Anterior cingulate cortex (tissue), 58 donors: ENCODE measurements at regions not wholly inside any gene's neighbourhood (a gene's known extent, or its start where the extent isn't known, plus 50 kb on each side); places are given as distances from the start of the nearest gene placed in this dataset.
"Not testable (repeated sequence)": the region's sequence is repeated elsewhere in the genome, so short reads cannot be mapped to it uniquely, and the experiment has no call there.

ENCODE experiments used
- DNase-seq, 58 donors: peaks; one replicate each; lab custom pipeline; 2025; lab: John Stamatoyannopoulos, UW

DNA sequence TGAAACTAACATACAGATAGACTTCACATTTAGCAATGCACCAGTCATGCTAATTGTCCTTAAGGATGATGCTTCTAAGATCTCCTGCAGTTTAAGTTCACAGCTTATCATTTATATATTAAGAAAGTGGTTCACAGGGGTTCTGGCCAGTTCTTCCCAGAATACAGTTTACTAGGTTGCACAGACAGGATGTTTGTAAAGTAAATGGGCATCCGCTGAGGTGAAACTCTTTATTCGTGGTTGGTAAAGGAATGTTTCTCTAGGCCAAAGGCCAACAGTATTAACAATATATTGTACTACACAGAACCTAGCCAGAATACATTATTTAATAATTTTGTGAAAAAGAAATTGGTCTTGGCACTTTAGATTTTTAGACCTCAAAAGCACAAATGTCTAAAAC lies 1427.3 kb downstream of the CDH8 start:
- DNase-seq: no peak

DNA sequence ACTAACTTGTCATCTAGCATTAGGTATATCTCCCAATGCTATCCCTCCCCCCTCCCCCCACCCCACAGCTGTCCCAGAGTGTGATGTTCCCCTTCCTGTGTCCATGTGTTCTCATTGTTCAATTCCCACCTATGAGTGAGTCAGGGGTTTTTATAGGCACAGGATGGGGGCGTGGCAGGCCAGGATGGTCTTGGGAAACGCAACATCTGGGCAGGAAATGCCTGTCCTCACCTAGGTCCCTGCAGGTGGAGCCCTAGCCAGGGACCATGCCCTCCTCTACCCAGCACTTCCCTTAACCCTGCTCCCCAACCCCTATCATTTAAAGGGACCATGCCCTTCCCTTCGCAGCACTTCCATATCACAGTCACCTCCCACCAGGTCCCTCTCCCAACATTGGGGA lies 1430.6 kb downstream of the CDH8 start:
- DNase-seq: not testable (repeated sequence)

DNA sequence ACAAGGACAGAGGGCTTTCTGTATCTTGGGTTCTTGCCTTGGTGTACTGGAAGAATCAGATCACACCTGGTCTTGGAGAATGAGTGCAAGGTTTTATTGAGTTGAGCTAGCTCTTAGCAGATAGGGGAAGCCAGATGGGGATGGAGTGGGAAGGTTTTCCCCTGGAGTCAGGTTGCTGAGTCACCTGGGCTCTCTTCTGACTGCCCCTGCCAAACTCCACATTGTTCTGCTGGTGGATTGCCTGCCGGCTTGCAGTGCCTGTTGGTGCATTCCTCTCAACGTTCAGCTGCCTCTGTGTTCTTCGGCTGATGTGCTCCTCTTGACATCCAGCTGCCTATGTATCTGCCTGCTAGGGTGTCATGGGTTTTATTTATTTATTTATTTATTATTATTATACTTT lies 1431.1 kb downstream of the CDH8 start:
- no peak for DNase-seq

DNA sequence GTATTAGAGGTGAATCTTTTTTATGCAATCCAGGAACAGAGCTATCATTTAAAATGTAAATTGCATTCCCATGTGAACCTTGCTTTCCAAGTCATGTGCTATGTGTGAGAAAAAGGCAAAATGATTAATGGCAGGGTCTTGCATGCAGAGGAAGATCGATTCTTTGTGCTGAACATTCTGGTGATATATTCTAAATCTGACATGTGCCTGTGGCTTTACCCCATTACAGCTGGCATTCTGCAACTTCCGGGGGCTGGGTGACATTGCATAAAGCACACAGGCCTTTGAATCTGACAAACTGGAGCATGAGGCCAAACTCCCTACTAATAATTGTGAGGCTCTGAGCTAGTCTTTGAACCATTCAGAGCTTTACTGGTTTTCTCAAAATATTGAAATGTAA lies 1449.7 kb downstream of the CDH8 start:
- no peak for DNase-seq

DNA sequence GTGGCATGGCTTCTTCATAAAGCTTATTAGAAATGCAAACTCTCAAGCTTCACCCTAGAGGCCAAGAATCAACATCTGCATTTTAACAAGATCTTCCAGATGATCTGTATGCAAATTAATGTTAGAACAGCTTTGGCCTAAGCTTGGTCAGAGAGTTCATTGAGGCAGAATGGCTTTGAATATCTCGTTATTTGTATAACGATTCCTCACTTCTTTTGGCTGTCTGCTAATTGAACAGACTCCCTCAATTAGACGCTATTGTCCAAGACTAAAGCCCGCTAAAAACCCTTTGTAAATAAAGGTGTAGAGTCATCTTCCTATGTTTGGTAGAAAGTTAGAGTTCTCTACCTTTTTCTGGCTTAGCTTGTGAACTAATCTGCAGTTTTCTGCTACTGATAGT lies 1453.7 kb downstream of the CDH8 start:
- no peak for DNase-seq

DNA sequence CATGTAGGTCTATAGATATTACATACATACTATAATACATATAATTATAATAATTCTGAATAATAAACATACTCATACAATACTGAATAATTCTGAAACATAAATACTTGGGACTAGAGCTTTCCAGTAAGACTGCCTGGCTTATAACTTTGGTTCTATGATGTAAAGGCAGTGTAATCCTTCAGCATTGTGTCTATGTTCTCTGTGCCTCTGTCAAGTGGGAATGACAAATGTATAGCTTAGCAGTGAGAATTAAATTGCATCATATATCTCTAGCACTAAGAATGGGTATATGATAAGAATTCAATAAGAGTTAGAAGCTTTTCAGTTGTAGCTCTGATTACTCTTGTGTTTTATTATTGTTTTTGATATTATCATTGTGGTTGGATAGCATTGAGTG lies 1469.3 kb downstream of the CDH8 start:
- no peak for DNase-seq

DNA sequence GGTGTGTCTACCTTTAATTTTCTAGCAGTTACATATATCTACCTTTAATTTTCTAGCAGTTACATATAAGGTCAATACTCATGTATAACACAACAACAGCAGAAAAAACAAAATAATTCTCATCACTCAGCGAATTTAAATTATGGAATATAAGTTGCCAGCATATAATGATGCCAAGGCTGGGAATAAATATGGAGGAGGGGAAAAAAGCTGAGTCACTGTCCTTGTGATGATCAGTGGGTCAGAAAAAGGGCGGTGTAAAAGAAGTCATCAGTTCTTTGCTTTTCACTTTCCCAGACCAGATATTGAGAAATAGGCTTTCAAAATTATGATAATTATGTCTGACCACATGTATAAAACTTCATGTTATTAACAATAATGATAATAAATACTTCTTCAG lies 1471.7 kb downstream of the CDH8 start:
- DNase-seq: no peak

DNA sequence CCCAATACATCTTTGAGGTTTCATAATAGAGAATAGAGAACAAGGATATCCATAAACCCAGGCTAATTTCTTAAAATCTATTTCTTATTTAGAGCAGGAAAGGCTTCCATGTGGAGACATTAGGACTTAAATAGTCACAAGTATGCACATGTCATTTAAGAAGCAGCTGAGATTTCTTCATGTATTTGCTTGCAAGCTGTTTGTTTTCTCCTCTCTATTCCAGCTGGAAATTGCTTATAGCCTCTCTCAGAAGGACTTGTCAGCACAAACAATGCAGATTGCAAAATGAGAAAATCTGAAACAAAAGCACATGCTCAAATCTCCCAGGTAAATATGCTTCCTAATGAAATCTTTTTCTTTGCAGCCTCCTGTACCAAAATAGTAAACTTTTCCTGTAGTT lies 1473.1 kb downstream of the CDH8 start:
- DNase-seq: no peak

DNA sequence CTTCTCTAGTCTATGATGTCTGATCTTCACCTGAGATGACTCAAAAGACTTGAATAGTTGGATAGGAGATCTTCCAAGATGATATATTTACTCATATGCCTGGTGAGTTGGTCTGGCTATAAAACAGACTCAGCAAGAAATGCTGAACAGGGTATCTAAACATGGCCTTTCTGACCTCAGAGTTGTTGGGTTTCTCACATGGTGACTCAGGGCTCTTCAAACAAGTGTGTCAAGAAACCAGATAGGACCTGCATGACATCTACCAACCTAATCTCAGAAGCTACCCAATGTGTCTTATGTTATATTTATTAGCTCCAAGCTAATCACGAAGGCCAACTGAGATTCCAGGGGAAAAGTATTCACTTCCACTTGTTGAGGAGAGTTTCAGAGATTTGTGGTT lies 1477.3 kb downstream of the CDH8 start:
- DNase-seq: no peak

DNA sequence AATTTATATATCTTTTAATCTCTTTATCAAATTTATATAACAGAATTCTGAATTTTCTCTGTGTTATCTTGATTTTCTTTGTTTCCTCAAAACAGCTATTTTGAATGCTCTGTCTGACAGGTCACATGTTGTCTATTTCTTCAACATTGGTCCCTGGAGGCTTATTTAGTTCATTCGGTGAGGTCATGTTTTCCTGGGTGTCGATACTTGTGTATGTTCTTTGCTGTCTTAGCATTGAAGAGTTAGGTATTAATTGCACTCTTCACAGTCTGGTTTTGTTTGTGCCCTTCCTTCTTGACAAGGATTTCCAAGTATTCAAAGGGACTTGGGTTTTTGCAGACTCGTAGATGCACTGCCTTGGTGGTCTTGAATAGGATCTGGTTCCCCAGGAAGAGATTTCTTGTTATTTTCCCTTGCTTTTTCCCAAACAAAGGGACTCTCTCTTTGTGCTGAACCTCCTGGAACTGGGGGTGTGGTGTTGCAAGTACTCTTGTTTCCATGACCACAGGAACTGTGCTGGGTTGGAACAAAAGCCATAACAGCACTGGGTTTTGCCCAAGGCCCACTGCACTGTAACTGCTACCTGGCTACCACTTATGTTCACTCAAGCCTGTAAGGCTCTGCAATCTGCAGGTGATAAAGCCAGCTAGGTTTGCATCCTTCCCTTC lies 1483.0 kb downstream of the CDH8 start:
- no peak for DNase-seq

DNA sequence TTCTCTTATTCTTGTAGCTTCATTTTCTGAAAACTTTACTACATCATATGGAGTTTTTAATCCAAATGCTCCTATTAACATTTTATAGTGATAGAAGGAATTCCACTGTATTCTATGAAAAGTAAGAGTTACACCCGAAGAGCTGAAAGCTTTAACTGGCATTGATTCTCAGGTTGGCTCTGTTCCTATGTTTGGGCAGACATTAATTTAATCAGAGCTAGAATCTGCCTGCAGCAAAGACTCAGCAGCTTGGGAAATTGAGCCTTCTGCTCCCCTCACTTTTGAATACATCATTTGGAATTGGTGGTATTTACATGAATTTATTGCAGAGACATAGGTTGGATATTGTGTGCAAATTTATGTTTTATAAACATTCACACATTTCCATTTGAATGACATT lies 1494.7 kb downstream of the CDH8 start:
- DNase-seq: no peak

DNA sequence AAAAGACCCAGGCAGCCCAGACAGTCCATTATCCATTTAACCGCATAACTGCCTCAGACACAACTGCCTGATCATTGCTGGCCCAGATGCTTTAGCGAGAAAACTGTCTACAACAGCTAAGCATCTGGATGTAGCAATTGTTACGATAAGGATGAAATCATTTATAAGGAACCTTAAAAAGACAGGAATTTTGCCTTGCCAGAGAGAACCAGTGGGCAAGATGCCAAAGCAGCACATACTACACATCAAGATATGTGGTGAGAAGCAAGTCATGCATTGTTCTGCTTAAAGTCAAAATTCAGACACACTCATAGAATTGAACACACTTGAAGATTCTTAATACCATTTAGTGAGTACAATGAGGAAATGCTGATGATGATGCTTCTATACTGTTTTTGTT lies 1525.3 kb downstream of the CDH8 start:
- DNase-seq: no peak

DNA sequence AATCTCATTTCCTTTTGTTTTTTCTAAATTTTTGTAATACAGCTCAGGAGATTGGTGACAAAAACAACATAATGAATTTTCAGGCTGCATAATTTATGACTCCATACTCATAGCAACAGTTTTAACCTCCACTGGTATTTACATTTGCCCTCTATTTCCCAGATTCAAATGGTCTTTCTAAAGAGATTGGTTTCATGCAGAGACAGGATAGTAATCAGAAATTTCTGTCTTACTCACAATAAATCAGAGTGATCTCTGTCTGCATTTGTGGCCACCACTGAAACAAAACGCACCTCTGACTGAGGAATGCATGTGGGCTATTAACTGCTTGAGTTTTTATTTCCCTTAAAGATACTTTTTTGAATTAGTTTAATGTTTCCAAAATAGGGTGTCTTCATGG lies 1526.0 kb downstream of the CDH8 start:
- no peak for DNase-seq

DNA sequence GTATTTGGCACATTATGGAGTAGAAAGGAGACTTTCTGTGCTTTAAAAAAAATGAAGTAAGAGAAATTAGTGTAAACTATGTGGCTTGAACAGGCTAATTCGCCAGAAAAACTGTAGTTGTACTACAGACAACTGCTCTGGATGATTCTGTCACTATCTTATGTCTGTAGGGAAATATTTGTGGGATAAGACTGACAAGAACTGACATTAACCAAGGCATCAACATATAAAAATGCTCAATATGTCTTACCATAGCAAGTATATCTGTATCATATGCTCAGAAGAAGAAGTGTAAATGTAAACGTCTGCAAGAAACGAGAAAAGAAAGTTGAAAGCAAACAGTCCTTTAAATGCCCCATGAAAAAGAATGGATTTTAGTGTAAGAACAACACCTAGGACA lies 1545.0 kb downstream of the CDH8 start:
- DNase-seq: no peak

DNA sequence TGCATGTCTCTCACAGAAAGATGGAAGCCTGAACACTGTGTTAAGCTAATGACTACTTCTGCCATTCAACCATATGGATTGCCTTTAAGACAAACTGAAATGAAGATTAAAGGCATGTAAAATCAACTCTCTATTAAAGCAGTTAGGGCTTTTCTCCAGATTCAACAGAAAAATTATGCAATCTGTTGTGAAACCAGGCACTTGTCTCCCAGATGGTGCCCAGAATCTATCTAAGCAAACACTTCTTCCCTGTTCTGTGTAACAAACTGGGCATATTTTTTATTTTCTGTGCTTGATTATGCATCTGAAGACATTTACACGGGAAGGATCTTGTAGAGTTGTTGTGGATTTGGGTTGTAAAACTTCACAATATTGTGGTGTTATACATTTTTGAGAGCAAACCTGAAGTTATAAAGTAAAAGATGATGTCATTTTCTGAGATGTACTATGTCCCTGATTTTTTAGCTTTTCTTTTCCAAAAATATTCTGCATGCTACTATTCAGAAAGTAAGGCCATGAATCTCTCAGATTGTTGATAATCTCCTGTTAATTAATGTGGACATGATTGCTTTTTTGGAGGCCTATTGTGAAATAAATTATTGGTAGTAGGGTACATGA lies 1550.3 kb downstream of the CDH8 start:
- DNase-seq: peak in 1 of 58 donors; percentile 2

DNA sequence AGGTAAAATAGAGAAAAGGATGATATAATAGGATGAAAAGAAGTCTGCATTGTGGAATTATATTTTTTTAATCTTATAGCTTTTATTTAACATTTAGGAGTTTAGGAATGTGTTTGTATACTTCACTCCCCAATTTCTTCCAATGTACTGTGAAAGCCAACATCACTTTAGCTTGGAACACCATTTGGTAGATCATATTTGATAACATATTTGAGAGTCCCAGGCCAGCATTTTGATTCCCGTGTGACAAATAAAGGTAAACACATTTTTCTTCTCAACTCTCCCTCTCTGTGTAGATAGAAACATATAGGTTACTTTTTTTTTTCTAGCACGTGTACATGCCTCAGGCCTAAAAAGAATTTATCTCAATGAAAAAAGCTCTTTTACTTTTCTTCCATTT lies 1551.3 kb downstream of the CDH8 start:
- no peak for DNase-seq

DNA sequence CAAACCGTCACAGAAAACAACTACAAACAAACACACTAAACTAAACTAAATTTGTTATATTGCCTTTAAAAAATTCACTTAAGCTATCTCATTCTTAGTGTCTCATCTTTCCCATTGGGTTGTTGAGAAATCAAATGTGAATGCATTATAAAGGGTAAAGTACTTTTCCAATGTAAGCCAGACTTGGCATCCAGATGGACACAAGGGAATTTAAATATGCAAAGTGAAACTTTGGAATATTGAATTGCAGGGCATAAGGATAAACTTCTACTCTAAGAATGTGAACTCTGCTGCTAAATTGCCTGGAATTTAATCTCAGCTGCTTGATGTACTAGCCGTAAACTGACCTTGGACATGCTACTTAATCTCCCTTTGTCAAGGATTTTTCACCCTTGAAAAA lies 1554.6 kb downstream of the CDH8 start:
- no peak for DNase-seq

DNA sequence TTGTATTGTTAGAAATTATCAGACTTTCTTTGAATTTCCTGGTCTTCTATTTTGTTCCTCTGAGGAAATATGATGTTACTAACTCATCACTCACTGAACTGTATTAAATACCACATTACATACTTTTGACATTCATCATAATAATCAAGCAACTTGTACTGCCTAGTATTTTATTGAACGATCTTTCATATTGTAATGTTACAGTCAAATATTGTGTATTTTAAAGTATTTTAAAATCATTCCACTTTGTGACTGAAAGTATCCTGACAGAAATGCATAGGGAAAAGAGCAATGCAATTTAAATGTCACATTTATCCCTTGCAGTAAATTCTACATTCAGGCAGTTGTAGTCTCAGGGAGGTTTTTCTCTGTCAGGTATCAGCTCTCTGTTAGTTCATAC lies 1557.4 kb downstream of the CDH8 start:
- no peak for DNase-seq

DNA sequence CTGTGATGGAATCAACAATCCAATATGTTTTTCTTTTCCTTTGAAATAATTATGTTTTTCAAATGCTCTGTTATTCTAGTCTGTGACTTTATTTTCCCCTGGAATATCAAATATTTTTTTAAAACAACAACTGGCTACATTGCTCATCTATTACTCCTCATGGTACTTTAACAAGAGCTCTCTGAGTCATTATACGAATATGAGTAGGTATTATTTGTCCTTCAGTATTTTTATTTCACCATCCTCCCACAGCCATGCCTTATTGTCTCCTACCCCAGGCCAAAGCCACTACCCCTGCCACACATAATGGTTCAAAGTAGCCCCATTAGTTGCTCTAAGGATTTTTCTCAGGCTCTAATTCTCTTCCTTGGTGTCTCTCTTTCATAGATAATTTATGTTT lies 1572.3 kb downstream of the CDH8 start:
- DNase-seq: no peak

DNA sequence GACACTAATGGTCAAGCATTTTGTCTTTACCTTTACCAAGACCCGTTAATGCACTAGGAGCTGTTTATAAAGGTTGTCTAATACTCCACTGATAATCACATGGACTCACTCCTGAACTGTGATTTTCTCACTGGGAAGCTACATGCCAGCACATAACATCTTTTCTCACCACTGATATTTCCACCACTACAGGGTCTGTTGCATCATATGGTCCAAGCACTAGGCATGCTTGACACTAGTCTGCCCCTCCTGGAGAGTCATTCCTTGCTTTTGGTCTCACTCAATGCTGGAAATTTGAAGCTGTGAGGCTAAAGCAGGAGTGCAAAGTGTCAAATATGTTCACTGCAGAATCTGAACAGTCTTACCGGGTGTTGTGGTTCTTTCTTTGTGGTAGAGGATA lies 1576.8 kb downstream of the CDH8 start:
- DNase-seq: no peak

DNA sequence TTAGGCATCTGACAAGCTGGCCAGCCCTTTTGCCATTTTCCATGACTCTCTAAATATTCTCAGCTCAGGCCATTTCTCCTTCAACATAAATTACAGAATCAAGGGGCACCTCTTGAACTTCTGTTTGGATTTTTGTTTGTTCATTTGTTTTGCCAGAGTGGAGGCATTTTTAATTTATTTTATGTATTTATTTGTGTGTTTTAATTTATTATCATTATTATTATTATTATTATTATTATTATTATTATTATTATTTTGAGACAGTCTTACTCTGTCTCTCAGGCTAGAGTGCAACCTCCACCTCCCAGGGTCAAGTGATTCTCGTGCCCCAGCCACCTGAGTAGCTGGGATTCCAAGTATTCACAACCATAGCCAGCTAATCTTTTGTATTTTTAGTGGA lies 1578.0 kb downstream of the CDH8 start:
- DNase-seq: no peak

DNA sequence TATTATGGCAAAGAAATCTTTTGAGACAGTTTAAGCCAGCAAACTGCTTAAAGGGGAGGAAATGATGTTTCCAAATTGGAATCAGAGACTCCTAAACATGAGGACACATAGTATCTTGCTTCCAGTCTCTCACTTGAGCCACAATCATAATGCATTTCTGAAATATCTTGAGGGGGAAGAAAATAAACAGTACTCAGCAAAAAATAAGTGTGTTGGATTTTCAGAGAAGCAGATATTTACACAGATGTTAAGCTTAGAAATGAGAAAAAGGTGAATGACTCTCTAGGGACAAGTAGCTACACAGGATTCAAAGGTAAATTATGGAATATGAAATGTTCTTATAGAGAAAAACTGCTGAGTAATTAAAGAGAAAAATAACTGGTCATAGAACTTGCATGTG lies 1583.6 kb downstream of the CDH8 start:
- no peak for DNase-seq

DNA sequence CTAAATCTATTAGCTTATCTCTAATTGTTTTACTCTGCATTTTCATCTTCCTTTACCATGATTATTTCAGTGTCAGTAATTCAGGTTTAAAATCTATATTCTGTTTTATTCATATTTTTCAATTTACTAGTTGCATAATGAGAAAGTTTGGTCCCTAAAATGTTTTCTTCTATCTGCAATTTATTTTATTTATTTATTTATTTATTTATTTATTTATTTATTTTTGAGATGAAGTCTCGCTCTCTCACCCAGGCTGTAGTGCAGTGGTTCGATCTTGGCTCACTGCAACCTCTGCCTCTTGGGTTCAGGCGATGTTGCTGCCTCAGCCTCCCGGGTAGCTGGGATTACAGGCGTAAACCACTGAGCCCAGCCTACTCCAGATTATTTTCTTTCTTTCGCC lies 1597.3 kb downstream of the CDH8 start:
- DNase-seq: no peak
